A673 (cell line): ENCODE measurements at regions not wholly inside any gene's neighbourhood (a gene's known extent, or its start where the extent isn't known, plus 50 kb on each side); places are given as distances from the start of the nearest gene placed in this dataset.
"Not testable (repeated sequence)": the region's sequence is repeated elsewhere in the genome, so short reads cannot be mapped to it uniquely, and the experiment has no call there.

Source experiments
- BruUV-seq: library from RNA; stranded (reverse); fragments of 400-500 nt; replicated peaks from 2 replicates; lab custom pipeline; 2021; lab: Mats Ljungman, UMichigan
- CTCF ChIA-PET: fragments of 300-600 bp; sonication (Branson Sonifier 250); formaldehyde crosslinking; loops from one replicate; lab custom pipeline; 2022; ENCODE audit warnings: antibody characterized with exemption; lab: Charles Lee
- POLR2A ChIA-PET: fragments of 300-600 bp; sonication (Branson Sonifier 250); formaldehyde crosslinking; loops from one replicate; lab custom pipeline; 2022; ENCODE audit warnings: antibody characterized with exemption; ENCODE audit not compliant: low non-redundant PET; lab: Charles Lee
- DNase-seq: peaks from one replicate; pipeline ENCODE4 v3.0.0-alpha.2; 2015; ENCODE audit warnings: low spot score
- H3K27ac ChIP-seq: fragments of 200-600 bp; sonication (generic); 2 replicates; pipeline ENCODE4 v1.5.1; 2016; ENCODE audit warnings: mixed run types, low read depth, mild to moderate bottlenecking, mixed read lengths, antibody characterized with exemption, low read length; ENCODE audit not compliant: poor library complexity, severe bottlenecking
- H3K27me3 ChIP-seq: fragments of 200-600 bp; sonication (generic); replicated peaks from 2 replicates; pipeline ENCODE4 v1.6.1; 2017; ENCODE audit warnings: mixed run types, low read depth, mild to moderate bottlenecking, mixed read lengths, antibody characterized with exemption, low read length; ENCODE audit not compliant: insufficient read depth, poor library complexity
- H3K36me3 ChIP-seq: fragments of 200-600 bp; sonication (generic); 2 replicates; pipeline ENCODE4 v1.6.1; 2016; ENCODE audit warnings: mixed run types, mild to moderate bottlenecking, mixed read lengths, antibody characterized with exemption, low read length; ENCODE audit not compliant: insufficient read depth, poor library complexity, severe bottlenecking
- H3K4me1 ChIP-seq: fragments of 200-600 bp; sonication (generic); 2 replicates; pipeline ENCODE4 v1.6.1; 2017; ENCODE audit warnings: mixed run types, mild to moderate bottlenecking, mixed read lengths, antibody characterized with exemption, low read length; ENCODE audit not compliant: insufficient read depth, poor library complexity, severe bottlenecking
- H3K4me3 ChIP-seq: fragments of 200-600 bp; sonication (generic); 2 replicates; pipeline ENCODE4 v1.5.1; 2016; ENCODE audit warnings: low read depth, mixed run types, mild to moderate bottlenecking, mixed read lengths, low read length; ENCODE audit not compliant: poor library complexity, severe bottlenecking
- H3K9me3 ChIP-seq: fragments of 200-600 bp; sonication (generic); 2 replicates; pipeline ENCODE4 v1.6.1; 2016; ENCODE audit warnings: mixed run types, low read depth, mild to moderate bottlenecking, mixed read lengths, antibody characterized with exemption, low read length; ENCODE audit not compliant: poor library complexity, severe bottlenecking
- EZH2 ChIP-seq: fragments of 200-600 bp; sonication (generic); IDR thresholded peaks from 2 replicates; pipeline ENCODE4 v1.6.1; 2017; ENCODE audit warnings: borderline replicate concordance, low read depth, mild to moderate bottlenecking, mixed read lengths, antibody characterized with exemption, low read length; ENCODE audit not compliant: poor library complexity, severe bottlenecking
- intact Hi-C: fragments of 100-400 bp; cut with micrococcal nuclease; formaldehyde crosslinking; loops from one replicate; pipeline ENCODE4 v1.10.0; 2022; ENCODE audit not compliant: unreplicated experiment
- TF ChIP-seq, protein P1 (sequence below): fragments of 300-800, 200-600 bp; sonication (generic); conservative IDR thresholded peaks from 2 replicates; pipeline ENCODE4 v1.5.1; 2017; ENCODE audit warnings: low read depth, mild to moderate bottlenecking, antibody characterized with exemption, low read length, moderate library complexity, mixed read lengths

DNA sequence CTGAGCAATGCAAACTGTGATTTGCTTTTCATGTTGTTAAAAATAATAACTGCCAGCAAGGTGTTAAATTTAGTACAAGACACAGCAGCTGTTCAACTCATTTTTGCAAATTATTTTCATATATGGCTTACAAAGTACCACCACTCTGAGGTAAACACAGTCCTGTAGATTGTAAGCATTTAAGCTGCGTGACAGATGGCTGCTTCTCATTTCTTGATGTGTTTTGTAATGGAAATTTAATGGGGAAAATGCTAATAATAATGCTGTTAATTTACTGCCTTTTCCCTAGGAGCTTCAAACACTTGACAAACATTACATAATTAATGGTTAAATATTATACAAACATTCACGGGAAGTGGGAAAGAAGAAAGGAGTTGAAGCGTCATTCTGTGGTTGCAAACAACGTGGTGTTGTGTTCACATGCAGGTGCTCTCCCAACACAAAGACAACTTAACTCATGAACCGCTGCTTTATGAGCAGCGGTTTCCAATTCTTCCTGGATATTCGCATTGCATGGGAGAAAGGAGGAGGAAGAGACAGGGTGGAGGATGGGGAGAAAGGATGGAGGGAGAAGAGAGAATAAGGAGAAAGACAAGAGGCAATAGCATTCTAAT lies 236.8 kb upstream of the VCX start:
- no peak for DNase-seq
- Histone ChIP-seq H3K4me3 (no peak overlapping the region), H3K27me3 (no peaks in the 10 kb centered on the region), H3K9me3 (peaks cover 7% of the 10 kb centered on the region), H3K4me1 (no peaks in the 10 kb centered on the region), H3K27ac (no peak overlapping the region), H3K36me3 (no peaks in the 10 kb centered on the region)
- CTCF ChIA-PET, result no interaction called here
- intact Hi-C loops, result no loop called here
- POLR2A ChIA-PET, result no interaction called here
- TF ChIP-seq, protein P1, sequence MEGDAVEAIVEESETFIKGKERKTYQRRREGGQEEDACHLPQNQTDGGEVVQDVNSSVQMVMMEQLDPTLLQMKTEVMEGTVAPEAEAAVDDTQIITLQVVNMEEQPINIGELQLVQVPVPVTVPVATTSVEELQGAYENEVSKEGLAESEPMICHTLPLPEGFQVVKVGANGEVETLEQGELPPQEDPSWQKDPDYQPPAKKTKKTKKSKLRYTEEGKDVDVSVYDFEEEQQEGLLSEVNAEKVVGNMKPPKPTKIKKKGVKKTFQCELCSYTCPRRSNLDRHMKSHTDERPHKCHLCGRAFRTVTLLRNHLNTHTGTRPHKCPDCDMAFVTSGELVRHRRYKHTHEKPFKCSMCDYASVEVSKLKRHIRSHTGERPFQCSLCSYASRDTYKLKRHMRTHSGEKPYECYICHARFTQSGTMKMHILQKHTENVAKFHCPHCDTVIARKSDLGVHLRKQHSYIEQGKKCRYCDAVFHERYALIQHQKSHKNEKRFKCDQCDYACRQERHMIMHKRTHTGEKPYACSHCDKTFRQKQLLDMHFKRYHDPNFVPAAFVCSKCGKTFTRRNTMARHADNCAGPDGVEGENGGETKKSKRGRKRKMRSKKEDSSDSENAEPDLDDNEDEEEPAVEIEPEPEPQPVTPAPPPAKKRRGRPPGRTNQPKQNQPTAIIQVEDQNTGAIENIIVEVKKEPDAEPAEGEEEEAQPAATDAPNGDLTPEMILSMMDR, result no peak
- TF ChIP-seq EZH2, result no peak
- BruUV-seq, result no TSS peak

DNA sequence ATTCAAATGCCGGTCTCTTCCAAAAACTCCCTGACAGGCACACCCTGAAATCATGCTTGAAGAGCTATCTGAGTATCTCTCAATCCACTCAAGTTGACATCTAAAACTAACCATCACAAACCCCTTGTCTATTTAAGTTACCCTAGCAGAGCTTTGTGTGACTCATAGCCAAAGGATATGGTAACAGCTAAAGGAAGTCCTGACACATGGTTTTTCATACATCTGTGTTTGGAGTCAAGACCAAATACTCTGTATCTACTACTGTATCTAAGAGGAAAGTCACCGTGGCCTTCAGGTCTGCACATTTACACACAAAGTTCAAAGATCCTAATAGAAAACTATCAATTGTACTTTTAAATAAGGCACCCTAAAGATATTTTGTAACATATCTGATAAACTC lies 239.6 kb upstream of the VCX start:
- Histone ChIP-seq H3K4me1 (no peaks in the 10 kb centered on the region), H3K4me3 (no peak overlapping the region), H3K27me3 (no peaks in the 10 kb centered on the region), H3K27ac (no peak overlapping the region), H3K36me3 (no peaks in the 10 kb centered on the region), H3K9me3 (peaks cover 7% of the 10 kb centered on the region)
- no peak for DNase-seq
- ChIA-PET CTCF (no interaction called here), POLR2A (no interaction called here)
- intact Hi-C loops, result no loop called here
- BruUV-seq, result no TSS peak
- TF ChIP-seq, protein P1, result no peak
- no peak for TF ChIP-seq EZH2

DNA sequence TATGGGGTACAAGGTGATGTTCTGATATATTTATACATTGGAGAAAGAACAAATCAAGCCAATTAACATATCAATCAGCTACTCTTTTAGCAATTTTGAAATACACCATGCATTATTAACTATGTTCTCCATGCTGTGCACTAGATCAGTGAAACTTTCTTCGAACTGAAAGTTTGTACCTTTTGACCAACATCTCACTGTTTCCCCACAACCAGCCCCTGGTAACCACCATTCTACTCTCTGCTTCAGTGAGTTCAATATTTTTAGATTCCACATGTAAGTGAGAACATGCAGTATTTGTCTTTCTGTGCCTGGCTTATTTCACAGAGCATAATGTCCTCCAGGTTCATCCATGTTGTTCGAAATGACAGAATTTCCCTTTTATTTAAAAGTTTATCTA lies 246.1 kb upstream of the VCX start:
- Histone ChIP-seq H3K4me1 (no peaks in the 10 kb centered on the region), H3K4me3 (no peak overlapping the region), H3K27me3 (no peaks in the 10 kb centered on the region), H3K9me3 (peaks cover 3% of the 10 kb centered on the region), H3K27ac (no peak overlapping the region), H3K36me3 (no peaks in the 10 kb centered on the region)
- intact Hi-C loops, result no loop called here
- no TSS peak for BruUV-seq
- TF ChIP-seq, protein P1, result no peak
- TF ChIP-seq EZH2, result no peak
- no peak for DNase-seq
- POLR2A ChIA-PET, result no interaction called here
- CTCF ChIA-PET, result no interaction called here

DNA sequence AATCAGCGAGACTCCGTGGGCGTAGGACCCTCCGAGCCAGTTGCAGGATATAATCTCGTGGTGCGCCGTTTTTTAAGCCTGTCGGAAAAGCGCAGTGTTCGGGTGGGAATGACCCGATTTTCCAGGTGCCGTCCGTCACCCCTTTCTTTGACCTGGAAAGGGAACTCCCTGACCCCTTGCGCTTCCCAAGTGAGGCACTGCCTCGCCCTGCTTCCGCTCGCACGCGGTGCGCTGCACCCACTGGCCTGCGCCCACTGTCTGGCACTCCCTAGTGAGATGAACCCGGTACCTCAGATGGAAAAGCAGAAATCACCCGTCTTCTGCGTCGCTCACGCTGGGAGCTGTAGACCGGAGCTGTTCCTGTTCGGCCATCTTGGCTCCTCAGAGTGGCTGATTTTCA lies 249.6 kb upstream of the VCX start:
- H3K27me3 ChIP-seq, DNase-seq, CTCF ChIA-PET, H3K27ac ChIP-seq, H3K4me1 ChIP-seq, intact Hi-C loops, H3K9me3 ChIP-seq, H3K36me3 ChIP-seq, BruUV-seq, H3K4me3 ChIP-seq, POLR2A ChIA-PET: not testable (repeated sequence)
